ENCODE measurements at regions not wholly inside any gene's neighbourhood (a gene's known extent, or its start where the extent isn't known, plus 50 kb on each side); places are given as distances from the start of the nearest gene placed in this dataset.

DNA sequence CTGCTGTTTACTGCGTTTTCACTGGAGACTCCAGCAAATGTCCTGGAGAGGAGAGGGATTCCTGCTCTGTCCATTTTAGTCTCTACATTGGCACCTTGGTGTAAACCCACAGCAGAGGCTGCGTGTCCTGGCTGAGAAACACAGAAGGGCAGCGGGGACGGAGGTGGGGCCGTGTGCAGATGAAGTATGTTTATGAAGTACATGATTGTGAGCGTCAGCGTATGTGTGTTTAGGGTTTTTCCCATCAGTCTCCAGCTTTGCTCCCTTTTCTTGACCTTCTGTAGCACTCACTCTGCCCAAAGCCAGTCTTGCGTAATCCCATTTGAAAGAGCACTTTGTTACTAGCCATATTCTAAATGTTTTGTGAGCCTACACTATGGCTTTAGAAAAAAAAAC is 750.7 kb upstream of the SORCS1 start:
- no peak for TF ChIP-seq POLR2A (IDR thresholded peaks at IDR 0.05)
- TF ChIP-seq, protein P1, sequence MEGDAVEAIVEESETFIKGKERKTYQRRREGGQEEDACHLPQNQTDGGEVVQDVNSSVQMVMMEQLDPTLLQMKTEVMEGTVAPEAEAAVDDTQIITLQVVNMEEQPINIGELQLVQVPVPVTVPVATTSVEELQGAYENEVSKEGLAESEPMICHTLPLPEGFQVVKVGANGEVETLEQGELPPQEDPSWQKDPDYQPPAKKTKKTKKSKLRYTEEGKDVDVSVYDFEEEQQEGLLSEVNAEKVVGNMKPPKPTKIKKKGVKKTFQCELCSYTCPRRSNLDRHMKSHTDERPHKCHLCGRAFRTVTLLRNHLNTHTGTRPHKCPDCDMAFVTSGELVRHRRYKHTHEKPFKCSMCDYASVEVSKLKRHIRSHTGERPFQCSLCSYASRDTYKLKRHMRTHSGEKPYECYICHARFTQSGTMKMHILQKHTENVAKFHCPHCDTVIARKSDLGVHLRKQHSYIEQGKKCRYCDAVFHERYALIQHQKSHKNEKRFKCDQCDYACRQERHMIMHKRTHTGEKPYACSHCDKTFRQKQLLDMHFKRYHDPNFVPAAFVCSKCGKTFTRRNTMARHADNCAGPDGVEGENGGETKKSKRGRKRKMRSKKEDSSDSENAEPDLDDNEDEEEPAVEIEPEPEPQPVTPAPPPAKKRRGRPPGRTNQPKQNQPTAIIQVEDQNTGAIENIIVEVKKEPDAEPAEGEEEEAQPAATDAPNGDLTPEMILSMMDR (IDR thresholded peaks at IDR 0.05) = no peak

Measured in testis (tissue), 2 donors.